AG09319 (cell line): ENCODE measurements at regions not wholly inside any gene's neighbourhood (a gene's known extent, or its start where the extent isn't known, plus 50 kb on each side); places are given as distances from the start of the nearest gene placed in this dataset.
"Not testable (repeated sequence)": the region's sequence is repeated elsewhere in the genome, so short reads cannot be mapped to it uniquely, and the experiment has no call there.

ENCODE experiments used
- DNase-seq: peaks from one replicate; pipeline ENCODE4 v3.0.0-alpha.2; 2010; ENCODE audit warnings: low read depth; ENCODE audit errors: extremely low read depth
- TF ChIP-seq, protein P1 (sequence below): IDR thresholded peaks from 2 replicates; pipeline ENCODE4 v1.5.1; 2011; ENCODE audit warnings: low read depth, mild to moderate bottlenecking, inconsistent platforms, low read length, moderate library complexity

DNA sequence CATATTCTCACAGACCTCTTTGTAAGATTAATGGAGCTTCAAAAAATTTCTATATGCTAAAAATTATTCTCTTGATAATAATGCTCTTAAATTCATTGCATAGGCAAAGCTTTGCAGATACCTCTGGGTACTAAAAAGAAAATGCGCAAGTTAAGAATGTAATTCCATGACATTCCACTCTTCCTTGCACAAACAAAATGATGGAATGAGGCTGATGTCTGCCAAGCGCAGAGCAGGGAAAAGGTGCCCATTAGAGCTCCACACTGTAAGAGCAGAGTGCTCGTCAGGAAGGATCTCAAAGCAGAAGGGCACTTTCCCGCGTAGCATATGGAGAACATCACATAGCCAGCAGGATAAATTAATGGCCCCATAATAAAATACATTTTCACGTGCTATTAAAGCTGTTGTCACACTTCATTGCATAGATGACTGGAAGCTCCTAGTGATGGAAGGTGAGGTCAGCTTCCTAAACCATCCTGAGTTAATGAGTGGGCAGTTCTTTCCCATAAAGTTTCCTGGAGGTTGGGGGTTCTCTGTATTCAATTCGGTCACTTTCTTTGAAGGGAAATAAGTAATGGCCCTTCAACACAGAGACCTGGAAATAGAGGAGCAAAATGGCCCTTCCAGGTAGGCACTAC is 1058.9 kb downstream of the GALC start:
- DNase-seq = no peak
- TF ChIP-seq, protein P1, sequence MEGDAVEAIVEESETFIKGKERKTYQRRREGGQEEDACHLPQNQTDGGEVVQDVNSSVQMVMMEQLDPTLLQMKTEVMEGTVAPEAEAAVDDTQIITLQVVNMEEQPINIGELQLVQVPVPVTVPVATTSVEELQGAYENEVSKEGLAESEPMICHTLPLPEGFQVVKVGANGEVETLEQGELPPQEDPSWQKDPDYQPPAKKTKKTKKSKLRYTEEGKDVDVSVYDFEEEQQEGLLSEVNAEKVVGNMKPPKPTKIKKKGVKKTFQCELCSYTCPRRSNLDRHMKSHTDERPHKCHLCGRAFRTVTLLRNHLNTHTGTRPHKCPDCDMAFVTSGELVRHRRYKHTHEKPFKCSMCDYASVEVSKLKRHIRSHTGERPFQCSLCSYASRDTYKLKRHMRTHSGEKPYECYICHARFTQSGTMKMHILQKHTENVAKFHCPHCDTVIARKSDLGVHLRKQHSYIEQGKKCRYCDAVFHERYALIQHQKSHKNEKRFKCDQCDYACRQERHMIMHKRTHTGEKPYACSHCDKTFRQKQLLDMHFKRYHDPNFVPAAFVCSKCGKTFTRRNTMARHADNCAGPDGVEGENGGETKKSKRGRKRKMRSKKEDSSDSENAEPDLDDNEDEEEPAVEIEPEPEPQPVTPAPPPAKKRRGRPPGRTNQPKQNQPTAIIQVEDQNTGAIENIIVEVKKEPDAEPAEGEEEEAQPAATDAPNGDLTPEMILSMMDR = no peak

DNA sequence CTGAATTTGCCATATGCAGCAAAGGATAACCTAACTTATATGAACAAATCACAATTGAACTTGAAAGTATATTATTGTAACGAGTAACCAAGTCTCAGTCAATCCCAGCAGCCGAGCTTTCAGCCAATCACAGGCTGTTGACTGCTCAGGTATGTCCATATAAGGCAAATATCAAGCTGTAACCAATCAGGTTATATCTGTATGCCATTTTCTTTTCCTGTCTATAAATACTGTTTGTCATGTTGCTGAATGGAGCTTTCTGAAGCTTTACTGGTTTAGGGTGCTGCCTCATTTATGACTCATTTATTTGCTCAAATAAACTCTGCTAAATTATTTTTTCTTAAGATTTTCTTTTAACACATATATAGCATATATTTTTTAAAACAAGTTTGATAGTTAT is 1059.5 kb downstream of the GALC start:
- no peak for DNase-seq
- TF ChIP-seq, protein P1 = no peak

DNA sequence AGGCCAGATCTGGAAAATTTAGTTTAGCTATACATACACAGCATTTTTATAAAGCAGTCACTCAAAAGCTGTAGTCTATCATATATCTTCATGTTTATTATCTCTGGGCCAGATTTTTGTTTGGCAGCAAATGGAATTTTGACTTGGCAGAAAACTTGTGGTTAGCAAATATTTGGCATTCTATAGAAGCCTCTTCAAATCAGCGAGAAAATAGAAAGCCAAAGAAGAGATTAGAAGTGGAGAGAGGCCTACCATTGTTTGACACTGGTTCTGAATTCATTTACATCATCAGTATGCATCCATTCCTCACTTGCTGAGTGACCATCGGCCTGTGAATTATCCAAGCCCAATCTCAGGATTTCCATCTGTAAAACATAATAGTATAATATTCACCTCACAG is 1077.6 kb downstream of the GALC start:
- no peak for DNase-seq
- TF ChIP-seq, protein P1 = no peak

DNA sequence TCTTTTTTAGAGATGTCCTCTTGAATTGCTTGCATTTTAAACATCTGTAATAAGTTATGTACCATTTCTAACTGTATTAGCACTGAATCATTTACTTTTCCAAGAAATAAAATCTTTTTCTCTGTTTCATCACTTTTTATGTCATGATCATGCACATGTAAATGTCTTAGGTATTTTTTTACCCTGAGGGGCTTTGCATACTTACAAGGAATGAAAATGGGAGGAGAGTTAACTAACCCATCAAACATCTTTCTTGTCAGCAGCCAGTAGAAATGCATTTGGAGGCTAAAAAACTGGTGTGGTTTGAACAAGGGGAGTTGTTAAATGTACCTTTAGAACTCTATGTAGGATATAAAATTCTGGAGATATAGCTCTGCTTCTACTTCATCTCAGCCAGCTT is 1080.3 kb downstream of the GALC start:
- TF ChIP-seq, protein P1 = no peak
- DNase-seq = peak; percentile 8

DNA sequence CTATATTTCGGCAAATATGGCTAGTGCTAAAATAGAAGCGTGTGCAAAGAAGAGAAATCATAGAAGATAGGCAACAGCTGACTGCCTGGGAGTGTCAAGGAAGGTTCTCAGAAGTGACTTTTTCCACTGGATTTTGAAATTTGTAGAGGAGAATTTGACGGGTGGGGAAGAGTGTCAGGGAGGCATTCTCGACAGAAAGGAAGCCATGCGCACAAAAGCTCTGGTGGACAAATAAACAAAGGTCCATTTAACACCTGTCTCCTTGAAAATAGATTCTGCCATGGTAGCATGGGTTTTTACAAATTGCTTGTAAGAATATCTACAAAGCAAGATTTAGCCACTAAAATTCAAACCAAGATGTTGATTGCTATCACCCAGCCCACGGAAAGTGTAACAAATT is 1081.5 kb downstream of the GALC start:
- TF ChIP-seq, protein P1 = no peak
- no peak for DNase-seq

DNA sequence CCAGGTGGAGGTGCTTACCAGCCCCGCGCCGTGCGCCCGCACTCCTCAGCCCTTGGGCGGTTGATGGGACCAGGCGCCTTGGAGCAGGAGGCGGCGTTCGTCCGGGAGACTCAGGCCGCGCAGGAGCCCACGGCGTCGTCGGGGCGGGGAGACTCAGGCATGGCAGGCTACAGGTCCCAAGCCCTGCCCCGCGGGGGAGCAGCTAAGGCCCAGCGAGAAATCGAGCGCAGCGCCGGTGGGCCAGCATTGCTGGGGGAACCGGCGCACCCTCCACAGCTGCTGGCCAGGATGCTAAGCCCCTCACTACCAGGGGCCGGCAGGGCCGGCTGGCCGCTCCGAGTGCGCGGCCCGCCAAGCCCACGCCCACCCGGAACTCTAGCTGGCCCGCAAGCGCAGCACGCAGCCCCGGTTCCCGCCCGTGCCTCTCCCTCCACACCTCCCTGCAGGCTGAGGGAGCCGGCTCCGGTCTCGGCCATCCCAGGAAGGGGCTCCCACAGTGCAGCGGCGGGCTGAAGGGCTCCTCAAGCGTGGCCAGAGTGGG is 1087.5 kb downstream of the GALC start:
- not testable (repeated sequence) for DNase-seq

DNA sequence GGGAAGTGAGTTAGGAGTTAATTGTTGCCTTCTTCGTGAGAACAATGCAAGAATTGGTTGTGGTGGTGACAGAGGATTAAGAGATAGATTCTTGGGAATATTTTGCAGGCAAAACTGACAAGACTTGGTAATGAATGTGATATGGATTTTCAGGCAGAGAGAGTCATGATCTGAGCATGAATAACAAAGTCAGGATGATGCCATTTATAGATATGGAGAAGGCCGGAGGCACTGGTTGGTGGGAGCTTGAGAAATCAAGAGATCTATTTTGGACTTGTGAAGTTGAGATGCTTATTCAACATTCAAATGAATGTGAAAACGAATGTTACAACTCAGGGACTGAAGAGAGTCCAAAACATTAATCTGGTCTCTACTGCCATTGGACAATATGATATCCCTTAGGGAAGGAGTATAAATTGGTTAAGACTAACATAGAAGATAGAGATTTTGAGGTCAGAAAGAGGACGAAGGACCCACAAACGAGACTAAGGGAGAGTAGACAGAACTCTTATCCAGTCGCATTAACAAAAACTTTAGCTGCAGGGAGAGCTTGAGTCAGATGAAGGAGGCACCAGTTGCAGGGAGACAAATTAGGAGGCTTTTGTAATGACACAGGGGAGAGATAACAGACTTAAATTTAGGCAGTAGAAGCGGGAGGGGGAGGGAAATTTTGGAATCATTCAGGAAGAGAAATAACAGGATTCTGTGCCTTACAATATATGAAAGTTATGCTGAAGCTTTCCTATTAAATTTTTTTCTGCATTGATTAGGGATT is 1090.6 kb downstream of the GALC start:
- no peak for DNase-seq
- TF ChIP-seq, protein P1 = no peak
